Neural cell (in vitro differentiated cells): ENCODE measurements at regions not wholly inside any gene's neighbourhood (a gene's known extent, or its start where the extent isn't known, plus 50 kb on each side); places are given as distances from the start of the nearest gene placed in this dataset.

ENCODE experiments used
- H2AFZ ChIP-seq: fragments of 200-600, 300-800 bp; sonication (generic), shearing (Covaris generic); 2 replicates; pipeline ENCODE4 v1.6.0; 2014; ENCODE audit warnings: low read depth, mild to moderate bottlenecking, antibody characterized with exemption, low read length, moderate library complexity
- H3F3A ChIP-seq: fragments of 200-600 bp; shearing (Covaris generic); 2 replicates; pipeline ENCODE4 v1.6.1; 2016; ENCODE audit warnings: mild to moderate bottlenecking, moderate library complexity, mixed read lengths, antibody characterized with exemption, low read length; ENCODE audit not compliant: insufficient read depth, poor library complexity, severe bottlenecking
- H3K27ac ChIP-seq: fragments of 200-600, 300-800 bp; sonication (generic), shearing (Covaris generic); 2 replicates; pipeline ENCODE4 v1.5.1; 2014; ENCODE audit warnings: mild to moderate bottlenecking, low read length, moderate library complexity
- H3K27me3 ChIP-seq: fragments of 300-800, 200-600 bp; sonication (generic), shearing (Covaris generic); 2 replicates; pipeline ENCODE4 v1.6.0; 2014; ENCODE audit warnings: mild to moderate bottlenecking, low read depth, low read length, moderate library complexity; ENCODE audit not compliant: insufficient read depth
- H3K36me3 ChIP-seq: fragments of 300-800, 200-600 bp; sonication (generic), shearing (Covaris generic); 2 replicates; pipeline ENCODE4 v1.5.1; 2014; ENCODE audit warnings: mild to moderate bottlenecking, antibody characterized with exemption, low read length, moderate library complexity; ENCODE audit not compliant: insufficient read depth
- H3K4me2 ChIP-seq: fragments of 300-800, 200-600 bp; sonication (generic), shearing (Covaris generic); 2 replicates; pipeline ENCODE4 v1.6.0; 2014; ENCODE audit warnings: mild to moderate bottlenecking, low read length
- H3K4me3 ChIP-seq: fragments of 300-800, 200-600 bp; sonication (generic), shearing (Covaris generic); 2 replicates; pipeline ENCODE4 v1.5.1; 2014; ENCODE audit warnings: mild to moderate bottlenecking, low read length, moderate library complexity
- H3K79me2 ChIP-seq: fragments of 200-600 bp; shearing (Covaris generic); replicated peaks from 2 replicates; pipeline ENCODE4 v1.6.0; 2014; ENCODE audit warnings: mild to moderate bottlenecking, low read length, moderate library complexity; ENCODE audit not compliant: insufficient read depth
- H3K9ac ChIP-seq: fragments of 300-800, 200-600 bp; sonication (generic), shearing (Covaris generic); 2 replicates; pipeline ENCODE4 v1.6.1; 2016; ENCODE audit warnings: mild to moderate bottlenecking, low read length, mixed read lengths
- H3K9me2 ChIP-seq: fragments of 200-600 bp; shearing (Covaris generic); 2 replicates; pipeline ENCODE4 v1.6.1; 2016; ENCODE audit warnings: mild to moderate bottlenecking, low read length, mixed read lengths; ENCODE audit not compliant: insufficient read depth
- H3K9me3 ChIP-seq: fragments of 200-600, 300-800 bp; sonication (generic), shearing (Covaris generic); 2 replicates; pipeline ENCODE4 v1.6.1; 2016; ENCODE audit warnings: mild to moderate bottlenecking, mixed run types, low read length, moderate library complexity, mixed read lengths
- H4K20me1 ChIP-seq: fragments of 200-600 bp; shearing (Covaris generic); 2 replicates; pipeline ENCODE4 v1.6.1; 2016; ENCODE audit warnings: mild to moderate bottlenecking, mixed run types; ENCODE audit not compliant: insufficient read depth
- EP300 ChIP-seq: fragments of 450-650 bp; conservative IDR thresholded peaks from 2 replicates; pipeline ENCODE4 v1.6.1; 2014; ENCODE audit warnings: antibody characterized with exemption, mild to moderate bottlenecking, moderate library complexity; ENCODE audit not compliant: poor library complexity, severe bottlenecking
- EZH2 ChIP-seq: fragments of 200-600, 300-800 bp; shearing (Covaris generic), sonication (generic); IDR thresholded peaks from 2 replicates; pipeline ENCODE4 v1.6.1; 2014; ENCODE audit warnings: antibody characterized with exemption, low read length, borderline replicate concordance, mild to moderate bottlenecking; ENCODE audit not compliant: insufficient read depth, poor library complexity, severe bottlenecking
- MXI1 ChIP-seq: fragments of 450-650 bp; conservative IDR thresholded peaks from 2 replicates; pipeline ENCODE4 v1.6.1; 2014; ENCODE audit warnings: antibody characterized with exemption, mild to moderate bottlenecking; ENCODE audit not compliant: poor library complexity, severe bottlenecking
- POLR2AphosphoS5 ChIP-seq: IDR thresholded peaks from 2 replicates; pipeline ENCODE4 v1.6.1; 2012
- RAD21 ChIP-seq: fragments of 450-650 bp; conservative IDR thresholded peaks from 2 replicates; pipeline ENCODE4 v1.6.1; 2014; ENCODE audit warnings: antibody characterized with exemption, mild to moderate bottlenecking, moderate library complexity
- SMC3 ChIP-seq: fragments of 450-650 bp; conservative IDR thresholded peaks from 2 replicates; pipeline ENCODE4 v1.6.1; 2014; ENCODE audit warnings: antibody characterized with exemption, mild to moderate bottlenecking, moderate library complexity; ENCODE audit not compliant: poor library complexity
- TAF1 ChIP-seq: IDR thresholded peaks from 2 replicates; pipeline ENCODE4 v1.6.1; 2012; ENCODE audit warnings: low read depth
- TF ChIP-seq, protein P1 (sequence below): fragments of 450-650 bp; IDR thresholded peaks from 2 replicates; pipeline ENCODE4 v1.5.1; 2014; ENCODE audit warnings: antibody characterized with exemption, mild to moderate bottlenecking, moderate library complexity; ENCODE audit not compliant: poor library complexity, severe bottlenecking
- TF ChIP-seq, protein P2 (sequence below): IDR thresholded peaks from 2 replicates; pipeline ENCODE4 v1.6.1; 2012; ENCODE audit warnings: borderline replicate concordance

DNA sequence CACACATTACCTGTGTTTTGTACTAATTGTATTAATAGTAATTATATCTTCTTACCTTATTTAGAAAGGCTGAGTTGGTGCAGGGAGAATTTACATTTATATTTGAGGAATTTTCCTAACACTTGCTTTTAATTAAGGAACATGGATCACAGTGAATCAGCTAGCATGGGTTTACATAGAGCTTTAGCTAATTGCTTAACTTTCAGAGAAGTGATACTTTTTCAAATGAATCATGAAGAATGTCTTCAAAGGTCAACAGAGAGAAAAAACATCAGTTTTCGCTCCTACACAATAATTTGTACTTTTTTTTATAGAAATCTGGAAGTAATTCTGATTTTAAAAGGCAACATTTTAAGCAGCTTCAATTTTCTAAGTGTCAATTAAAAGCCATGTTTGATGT, 195.0 kb upstream of the HEY2 start:
- no peaks in the 10 kb centered on the region for H3K9me3 ChIP-seq
- H3K4me2 ChIP-seq, result no peak overlapping the region
- no peak overlapping the region for H3K9ac ChIP-seq
- no peaks in the 10 kb centered on the region for H3F3A ChIP-seq
- no peaks in the 10 kb centered on the region for H4K20me1 ChIP-seq
- no peaks in the 10 kb centered on the region for H3K27me3 ChIP-seq
- H3K36me3 ChIP-seq, result no peaks in the 10 kb centered on the region
- no peak overlapping the region for H3K4me3 ChIP-seq
- H3K79me2 ChIP-seq, result no peaks in the 10 kb centered on the region
- TF ChIP-seq, protein P1, sequence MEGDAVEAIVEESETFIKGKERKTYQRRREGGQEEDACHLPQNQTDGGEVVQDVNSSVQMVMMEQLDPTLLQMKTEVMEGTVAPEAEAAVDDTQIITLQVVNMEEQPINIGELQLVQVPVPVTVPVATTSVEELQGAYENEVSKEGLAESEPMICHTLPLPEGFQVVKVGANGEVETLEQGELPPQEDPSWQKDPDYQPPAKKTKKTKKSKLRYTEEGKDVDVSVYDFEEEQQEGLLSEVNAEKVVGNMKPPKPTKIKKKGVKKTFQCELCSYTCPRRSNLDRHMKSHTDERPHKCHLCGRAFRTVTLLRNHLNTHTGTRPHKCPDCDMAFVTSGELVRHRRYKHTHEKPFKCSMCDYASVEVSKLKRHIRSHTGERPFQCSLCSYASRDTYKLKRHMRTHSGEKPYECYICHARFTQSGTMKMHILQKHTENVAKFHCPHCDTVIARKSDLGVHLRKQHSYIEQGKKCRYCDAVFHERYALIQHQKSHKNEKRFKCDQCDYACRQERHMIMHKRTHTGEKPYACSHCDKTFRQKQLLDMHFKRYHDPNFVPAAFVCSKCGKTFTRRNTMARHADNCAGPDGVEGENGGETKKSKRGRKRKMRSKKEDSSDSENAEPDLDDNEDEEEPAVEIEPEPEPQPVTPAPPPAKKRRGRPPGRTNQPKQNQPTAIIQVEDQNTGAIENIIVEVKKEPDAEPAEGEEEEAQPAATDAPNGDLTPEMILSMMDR, result no peak
- TF ChIP-seq, protein P2, sequence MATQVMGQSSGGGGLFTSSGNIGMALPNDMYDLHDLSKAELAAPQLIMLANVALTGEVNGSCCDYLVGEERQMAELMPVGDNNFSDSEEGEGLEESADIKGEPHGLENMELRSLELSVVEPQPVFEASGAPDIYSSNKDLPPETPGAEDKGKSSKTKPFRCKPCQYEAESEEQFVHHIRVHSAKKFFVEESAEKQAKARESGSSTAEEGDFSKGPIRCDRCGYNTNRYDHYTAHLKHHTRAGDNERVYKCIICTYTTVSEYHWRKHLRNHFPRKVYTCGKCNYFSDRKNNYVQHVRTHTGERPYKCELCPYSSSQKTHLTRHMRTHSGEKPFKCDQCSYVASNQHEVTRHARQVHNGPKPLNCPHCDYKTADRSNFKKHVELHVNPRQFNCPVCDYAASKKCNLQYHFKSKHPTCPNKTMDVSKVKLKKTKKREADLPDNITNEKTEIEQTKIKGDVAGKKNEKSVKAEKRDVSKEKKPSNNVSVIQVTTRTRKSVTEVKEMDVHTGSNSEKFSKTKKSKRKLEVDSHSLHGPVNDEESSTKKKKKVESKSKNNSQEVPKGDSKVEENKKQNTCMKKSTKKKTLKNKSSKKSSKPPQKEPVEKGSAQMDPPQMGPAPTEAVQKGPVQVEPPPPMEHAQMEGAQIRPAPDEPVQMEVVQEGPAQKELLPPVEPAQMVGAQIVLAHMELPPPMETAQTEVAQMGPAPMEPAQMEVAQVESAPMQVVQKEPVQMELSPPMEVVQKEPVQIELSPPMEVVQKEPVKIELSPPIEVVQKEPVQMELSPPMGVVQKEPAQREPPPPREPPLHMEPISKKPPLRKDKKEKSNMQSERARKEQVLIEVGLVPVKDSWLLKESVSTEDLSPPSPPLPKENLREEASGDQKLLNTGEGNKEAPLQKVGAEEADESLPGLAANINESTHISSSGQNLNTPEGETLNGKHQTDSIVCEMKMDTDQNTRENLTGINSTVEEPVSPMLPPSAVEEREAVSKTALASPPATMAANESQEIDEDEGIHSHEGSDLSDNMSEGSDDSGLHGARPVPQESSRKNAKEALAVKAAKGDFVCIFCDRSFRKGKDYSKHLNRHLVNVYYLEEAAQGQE, result no peak
- TF ChIP-seq SMC3 (no peak), RAD21 (no peak), TAF1 (no peak), EZH2 (no peak), POLR2AphosphoS5 (no peak), EP300 (no peak), MXI1 (no peak)
- H2AFZ ChIP-seq, result no peak overlapping the region
- H3K9me2 ChIP-seq, result no peaks in the 10 kb centered on the region
- H3K27ac ChIP-seq, result no peak overlapping the region

DNA sequence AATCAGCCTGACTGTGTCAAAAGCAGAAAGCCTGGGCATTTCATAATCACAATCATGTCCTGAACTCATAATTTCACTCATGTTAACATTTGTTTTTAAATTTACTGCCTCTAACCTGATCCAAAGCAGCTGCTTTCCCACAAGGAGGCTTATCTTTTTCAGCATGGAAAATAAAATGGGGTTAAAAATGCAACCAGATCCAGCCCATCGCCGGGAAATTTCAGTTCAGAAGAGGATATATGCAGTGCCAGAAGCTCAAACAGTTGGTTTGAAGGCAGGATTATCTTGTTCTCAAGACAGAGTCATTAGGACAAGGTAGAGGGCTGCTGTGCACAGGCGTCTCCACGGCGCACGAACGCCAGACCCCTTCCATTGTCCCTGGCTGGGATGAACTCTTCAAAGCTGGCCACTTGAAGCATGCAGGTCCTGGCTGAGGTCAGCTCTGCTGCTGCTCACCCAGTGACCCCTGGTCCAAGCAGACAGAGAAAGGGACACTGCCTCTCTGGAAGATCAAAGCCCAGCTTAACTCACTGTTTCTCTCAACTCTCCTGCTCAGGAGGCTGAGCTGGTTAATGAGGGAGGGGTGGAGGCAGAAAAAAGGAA, 191.1 kb upstream of the HEY2 start:
- H3K9me3 ChIP-seq, result no peaks in the 10 kb centered on the region
- no peak overlapping the region for H2AFZ ChIP-seq
- H3K79me2 ChIP-seq, result no peaks in the 10 kb centered on the region
- H3K4me3 ChIP-seq, result no peak overlapping the region
- no peak overlapping the region for H3K9ac ChIP-seq
- H3K9me2 ChIP-seq, result no peaks in the 10 kb centered on the region
- H3K36me3 ChIP-seq, result no peaks in the 10 kb centered on the region
- no peaks in the 10 kb centered on the region for H3F3A ChIP-seq
- TF ChIP-seq, protein P2, result no peak
- no peak for TF ChIP-seq RAD21
- no peak overlapping the region for H3K27ac ChIP-seq
- H4K20me1 ChIP-seq, result no peaks in the 10 kb centered on the region
- no peak overlapping the region for H3K4me2 ChIP-seq
- H3K27me3 ChIP-seq, result no peaks in the 10 kb centered on the region
